ENCODE measurements at regions not wholly inside any gene's neighbourhood (a gene's known extent, or its start where the extent isn't known, plus 50 kb on each side); places are given as distances from the start of the nearest gene placed in this dataset.
"Not testable (repeated sequence)": the region's sequence is repeated elsewhere in the genome, so short reads cannot be mapped to it uniquely, and the experiment has no call there.

GRCh38 chr13:87814403-87814802 lies 143.2 kb downstream of the SLITRK5 start:
- H3K36me3 Mint-ChIP-seq (ENCODE audit: low read depth): no peaks in the 10 kb centered on the region
- H3K4me1 Mint-ChIP-seq: no peaks in the 10 kb centered on the region
- no peak overlapping the region for H3K4me3 Mint-ChIP-seq
- no peaks in the 10 kb centered on the region for H3K9me3 Mint-ChIP-seq
- DNase-seq: no peak
- H3K27ac Mint-ChIP-seq: no peak overlapping the region
- H3K27me3 Mint-ChIP-seq (ENCODE audit: low read depth, poor library complexity): no peaks in the 10 kb centered on the region
- TF ChIP-seq CTCF (IDR thresholded peaks at IDR 0.05): no peak

GRCh38 chr13:87820241-87820640 lies 149.1 kb downstream of the SLITRK5 start:
- H3K4me3 Mint-ChIP-seq: no peak overlapping the region
- no peaks in the 10 kb centered on the region for H3K36me3 Mint-ChIP-seq (ENCODE audit: low read depth)
- DNase-seq: no peak
- H3K27ac Mint-ChIP-seq: no peak overlapping the region
- no peak for TF ChIP-seq CTCF (IDR thresholded peaks at IDR 0.05)
- no peaks in the 10 kb centered on the region for H3K4me1 Mint-ChIP-seq
- no peaks in the 10 kb centered on the region for H3K9me3 Mint-ChIP-seq
- peaks cover 4% of the 10 kb centered on the region for H3K27me3 Mint-ChIP-seq (ENCODE audit: low read depth, poor library complexity)

GRCh38 chr13:87821512-87821911 lies 150.3 kb downstream of the SLITRK5 start:
- no peaks in the 10 kb centered on the region for H3K4me1 Mint-ChIP-seq
- H3K9me3 Mint-ChIP-seq: no peaks in the 10 kb centered on the region
- H3K36me3 Mint-ChIP-seq (ENCODE audit: low read depth): no peaks in the 10 kb centered on the region
- no peak overlapping the region for H3K27ac Mint-ChIP-seq
- H3K4me3 Mint-ChIP-seq: no peak overlapping the region
- no peak for TF ChIP-seq CTCF (IDR thresholded peaks at IDR 0.05)
- H3K27me3 Mint-ChIP-seq (ENCODE audit: low read depth, poor library complexity): peaks cover 4% of the 10 kb centered on the region
- DNase-seq: no peak

GRCh38 chr13:87826301-87826700 lies 155.1 kb downstream of the SLITRK5 start:
- H3K27me3 Mint-ChIP-seq (ENCODE audit: low read depth, poor library complexity); H3K4me3 Mint-ChIP-seq; H3K9me3 Mint-ChIP-seq; DNase-seq; H3K36me3 Mint-ChIP-seq (ENCODE audit: low read depth); H3K27ac Mint-ChIP-seq; H3K4me1 Mint-ChIP-seq: not testable (repeated sequence)

- Mint-ChIP-seq H3K27ac (no peak overlapping the region), H3K4me3 (no peak overlapping the region), H3K4me1 (no peaks in the 10 kb centered on the region), H3K27me3 (ENCODE audit: low read depth, poor library complexity) (no peaks in the 10 kb centered on the region), H3K9me3 (no peaks in the 10 kb centered on the region), H3K36me3 (ENCODE audit: low read depth) (no peaks in the 10 kb centered on the region)
- DNase-seq: no peak
- TF ChIP-seq CTCF (IDR thresholded peaks at IDR 0.05): no peak
These were observed 156.3 kb downstream of the SLITRK5 start for GRCh38 chr13:87827479-87827878.

GRCh38 chr13:87837522-87837921 lies 166.4 kb downstream of the SLITRK5 start:
- Mint-ChIP-seq H3K9me3 (no peaks in the 10 kb centered on the region), H3K27ac (no peak overlapping the region), H3K4me1 (no peaks in the 10 kb centered on the region), H3K4me3 (no peak overlapping the region), H3K27me3 (ENCODE audit: low read depth, poor library complexity) (no peaks in the 10 kb centered on the region), H3K36me3 (ENCODE audit: low read depth) (no peaks in the 10 kb centered on the region)
- no peak for DNase-seq
- no peak for TF ChIP-seq CTCF (IDR thresholded peaks at IDR 0.05)
